WTC11 (cell line): ENCODE measurements at regions not wholly inside any gene's neighbourhood (a gene's known extent, or its start where the extent isn't known, plus 50 kb on each side); places are given as distances from the start of the nearest gene placed in this dataset.

ENCODE experiments used
- ATAC-seq: fragments of 200-7000 bp; cut with Tn5 transposase; 2 replicates; pipeline ENCODE4 v1.10.0; 2021; ENCODE audit warnings: mild to moderate bottlenecking, moderate library complexity
- CTCF ChIA-PET: fragments of 300-600 bp; sonication (Branson Sonifier 250); formaldehyde crosslinking; loops from one replicate; lab custom pipeline; 2021; ENCODE audit warnings: antibody characterized with exemption; lab: Charles Lee
- POLR2A ChIA-PET: fragments of 350-600 bp; sonication (Branson Sonifier 250); formaldehyde crosslinking; loops from one replicate; lab custom pipeline; 2021; ENCODE audit warnings: antibody characterized with exemption; lab: Charles Lee
- DNase-seq: peaks from one replicate; pipeline ENCODE4 v3.0.0; 2021; ENCODE audit warnings: low spot score
- H3K27ac Mint-ChIP-seq: 2 replicates; pipeline ENCODE4 v1.8.0; 2021; ENCODE audit warnings: mixed read lengths
- H3K27me3 Mint-ChIP-seq: 2 replicates; pipeline ENCODE4 v1.8.0; 2021; ENCODE audit warnings: low read depth, mild to moderate bottlenecking, moderate library complexity, mixed read lengths
- H3K36me3 Mint-ChIP-seq: 2 replicates; pipeline ENCODE4 v1.8.0; 2021; ENCODE audit warnings: mixed read lengths
- H3K4me1 Mint-ChIP-seq: 2 replicates; pipeline ENCODE4 v1.8.0; 2022; ENCODE audit warnings: mixed read lengths
- H3K4me3 Mint-ChIP-seq: 2 replicates; pipeline ENCODE4 v1.8.0; 2021; ENCODE audit warnings: mild to moderate bottlenecking, moderate library complexity, mixed read lengths
- H3K9me3 Mint-ChIP-seq: 2 replicates; pipeline ENCODE4 v1.8.0; 2021; ENCODE audit warnings: mixed read lengths
- ATF1 ChIP-seq: sonication (generic); formaldehyde crosslinking; IDR thresholded peaks from 2 replicates; pipeline ENCODE4 v1.8.1; 2023; ENCODE audit warnings: mild to moderate bottlenecking, moderate library complexity, missing genetic modification reagents
- ATF3 ChIP-seq: sonication (generic); formaldehyde crosslinking; conservative IDR thresholded peaks from 2 replicates; pipeline ENCODE4 v1.8.1; 2022; ENCODE audit warnings: mild to moderate bottlenecking, missing genetic modification reagents
- CBFB ChIP-seq: sonication (generic); formaldehyde crosslinking; IDR thresholded peaks from 2 replicates; pipeline ENCODE4 v1.8.1; 2022; ENCODE audit warnings: mild to moderate bottlenecking, low read depth, missing genetic modification reagents
- CTCF ChIP-seq: fragments of 200-600 bp; IDR thresholded peaks from 2 replicates; pipeline ENCODE4 v1.8.0; 2022; ENCODE audit warnings: antibody characterized with exemption
- GRHL2 ChIP-seq: fragments of 250-450 bp; sonication (Bioruptor Pico); IDR thresholded peaks from 2 replicates; pipeline ENCODE4 v1.8.0; 2022; ENCODE audit warnings: mild to moderate bottlenecking, moderate library complexity; ENCODE audit not compliant: insufficient replicate concordance, severe bottlenecking
- MLX ChIP-seq: sonication (generic); formaldehyde crosslinking; IDR thresholded peaks from 2 replicates; pipeline ENCODE4 v1.8.1; 2023; ENCODE audit warnings: mild to moderate bottlenecking, missing genetic modification reagents, moderate library complexity
- NFYB ChIP-seq: sonication (generic); formaldehyde crosslinking; conservative IDR thresholded peaks from 2 replicates; pipeline ENCODE4 v1.8.0; 2022; ENCODE audit warnings: low read depth, missing genetic modification reagents
- NR3C1 ChIP-seq: sonication (generic); formaldehyde crosslinking; conservative IDR thresholded peaks from 2 replicates; pipeline ENCODE4 v1.8.1; 2023; ENCODE audit warnings: low read depth, mild to moderate bottlenecking, missing genetic modification reagents
- SMAD3 ChIP-seq: sonication (generic); formaldehyde crosslinking; IDR thresholded peaks from 2 replicates; pipeline ENCODE4 v1.8.0; 2022; ENCODE audit warnings: missing genetic modification reagents, mild to moderate bottlenecking, borderline replicate concordance
- SMAD4 ChIP-seq: sonication (generic); formaldehyde crosslinking; IDR thresholded peaks from 2 replicates; pipeline ENCODE4 v1.8.0; 2022; ENCODE audit warnings: mild to moderate bottlenecking, missing genetic modification reagents
- STAT6 ChIP-seq: sonication (generic); formaldehyde crosslinking; conservative IDR thresholded peaks from 2 replicates; pipeline ENCODE4 v1.8.1; 2023; ENCODE audit warnings: mild to moderate bottlenecking, low read depth, missing genetic modification reagents, moderate library complexity
- ZNF219 ChIP-seq: sonication (generic); formaldehyde crosslinking; IDR thresholded peaks from 2 replicates; pipeline ENCODE4 v1.8.0; 2023; ENCODE audit warnings: missing genetic modification reagents, mild to moderate bottlenecking, borderline replicate concordance
- ZNF512 ChIP-seq: sonication (generic); formaldehyde crosslinking; IDR thresholded peaks from 2 replicates; pipeline ENCODE4 v1.8.1; 2022; ENCODE audit warnings: missing genetic modification reagents, borderline replicate concordance
- ZNF532 ChIP-seq: fragments of 250-450 bp; sonication (Bioruptor Pico); IDR thresholded peaks from 2 replicates; pipeline ENCODE4 v1.9.0; 2021; ENCODE audit warnings: mild to moderate bottlenecking, borderline replicate concordance

GRCh38 chr5:106759581-106759980 lies 911.2 kb downstream of the EFNA5 start:
- ChIA-PET POLR2A (no interaction called here), CTCF (no interaction called here)
- DNase-seq (no peak), ATAC-seq (no peak)
- no peaks in the 10 kb centered on the region for H3K9me3 Mint-ChIP-seq
- no peaks in the 10 kb centered on the region for H3K36me3 Mint-ChIP-seq
- H3K27me3 Mint-ChIP-seq, result no peaks in the 10 kb centered on the region
- H3K27ac Mint-ChIP-seq, result no peak overlapping the region
- no peak overlapping the region for H3K4me3 Mint-ChIP-seq
- peaks cover 13% of the 10 kb centered on the region for H3K4me1 Mint-ChIP-seq
- no peak for TF ChIP-seq NFYB (CRISPR knock-in tag)
- no peak for TF ChIP-seq ZNF512 (CRISPR knock-in tag)
- TF ChIP-seq, all 79 proteins: peak for 0

GRCh38 chr5:106759152-106759551 lies 911.6 kb downstream of the EFNA5 start:
- ATAC-seq, result no peak

More at GRCh38 chr5:106759152-106759551, 911.6 kb downstream of the EFNA5 start:
- H3K36me3 Mint-ChIP-seq, result no peaks in the 10 kb centered on the region
- H3K27ac Mint-ChIP-seq, result no peak overlapping the region
- H3K9me3 Mint-ChIP-seq, result no peaks in the 10 kb centered on the region
- CTCF ChIA-PET, result no interaction called here
- POLR2A ChIA-PET, result no interaction called here
- H3K27me3 Mint-ChIP-seq, result no peaks in the 10 kb centered on the region
- DNase-seq, result no peak
- TF ChIP-seq ATF1 (CRISPR knock-in tag), result no peak
- no peak for TF ChIP-seq NR3C1 (CRISPR knock-in tag)
- no peak for TF ChIP-seq GRHL2 (CRISPR knock-in tag)
- TF ChIP-seq CBFB (CRISPR knock-in tag), result no peak
- TF ChIP-seq MLX (CRISPR knock-in tag), result no peak
- no peak for TF ChIP-seq CTCF
- TF ChIP-seq ZNF219 (CRISPR knock-in tag), result no peak
- no peak for TF ChIP-seq STAT6 (CRISPR knock-in tag)
- no peak for TF ChIP-seq SMAD3 (CRISPR knock-in tag)
- no peak for TF ChIP-seq ATF3
- TF ChIP-seq SMAD4 (CRISPR knock-in tag), result no peak
- no peak for TF ChIP-seq ZNF532 (CRISPR knock-in tag)
- H3K4me1 Mint-ChIP-seq, result peaks cover 15% of the 10 kb centered on the region
- H3K4me3 Mint-ChIP-seq, result no peak overlapping the region
